Kidney tubule cell (primary cell): ENCODE measurements at regions not wholly inside any gene's neighbourhood (a gene's known extent, or its start where the extent isn't known, plus 50 kb on each side); places are given as distances from the start of the nearest gene placed in this dataset.

Experiments used
- DNase-seq: peaks from one replicate; pipeline ENCODE4 v3.0.0-alpha.2; 2018; ENCODE audit warnings: low spot score

- no peak for DNase-seq
Observed at GRCh38 chr7:116148108-116148507, 62.2 kb upstream of the TES start.

- DNase-seq = no peak
Observed at GRCh38 chr7:116148626-116149025, 61.7 kb upstream of the TES start.

- no peak for DNase-seq
Observed at GRCh38 chr7:116150588-116150987, 59.8 kb upstream of the TES start.

GRCh38 chr7:116152276-116152675 is 58.1 kb upstream of the TES start:
- DNase-seq = no peak

GRCh38 chr7:116153050-116153449 is 57.3 kb upstream of the TES start:
- no peak for DNase-seq

GRCh38 chr7:116159711-116160110 is 50.6 kb upstream of the TES start:
- no peak for DNase-seq
